ENCODE measurements at regions not wholly inside any gene's neighbourhood (a gene's known extent, or its start where the extent isn't known, plus 50 kb on each side); places are given as distances from the start of the nearest gene placed in this dataset.
A peak's percentile ranks its signal among the peaks of the same experiment; 100 is the strongest.

DNA sequence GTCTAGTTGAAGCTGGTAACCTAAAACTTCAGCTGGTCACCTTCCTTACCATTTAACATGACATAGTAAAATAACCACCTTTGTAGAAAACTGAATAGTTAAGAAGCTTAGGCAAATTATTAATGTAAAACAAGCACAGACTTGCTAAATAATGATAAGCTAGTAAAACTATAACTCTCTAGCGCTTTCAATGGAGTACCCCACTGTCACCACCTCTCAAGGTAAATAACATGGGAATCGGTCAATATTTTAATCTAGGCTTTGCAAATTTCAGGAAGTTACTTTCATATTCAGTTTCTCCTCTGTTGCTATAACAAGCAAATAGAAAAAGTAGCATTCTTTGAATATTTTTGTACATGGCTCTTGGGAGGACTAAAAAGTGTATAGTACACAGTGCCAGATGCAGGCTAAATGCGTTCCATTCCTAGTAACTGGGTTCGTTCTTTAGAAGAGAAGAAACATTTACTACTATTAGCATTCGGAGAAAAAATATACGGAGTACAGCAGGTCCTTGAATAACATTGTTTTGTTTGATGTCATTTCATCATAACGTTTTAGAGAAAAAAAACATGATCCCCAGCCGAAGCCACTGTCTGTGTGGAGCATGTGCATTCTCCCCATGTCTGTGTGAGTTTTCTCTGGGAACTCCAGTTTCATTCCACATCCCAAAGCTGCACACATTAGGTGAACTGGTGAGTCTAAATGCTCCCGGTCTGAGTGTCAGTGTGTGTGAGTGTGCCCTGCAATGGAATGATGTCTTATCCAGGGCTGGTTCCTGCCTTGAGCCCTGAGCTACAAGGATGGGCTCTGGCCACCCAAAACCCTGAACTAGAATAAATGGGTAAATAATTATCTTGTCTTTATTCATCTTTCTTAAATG, 52.5 kb downstream of the EPRS1 start:
- no peak for DNase-seq

DNA sequence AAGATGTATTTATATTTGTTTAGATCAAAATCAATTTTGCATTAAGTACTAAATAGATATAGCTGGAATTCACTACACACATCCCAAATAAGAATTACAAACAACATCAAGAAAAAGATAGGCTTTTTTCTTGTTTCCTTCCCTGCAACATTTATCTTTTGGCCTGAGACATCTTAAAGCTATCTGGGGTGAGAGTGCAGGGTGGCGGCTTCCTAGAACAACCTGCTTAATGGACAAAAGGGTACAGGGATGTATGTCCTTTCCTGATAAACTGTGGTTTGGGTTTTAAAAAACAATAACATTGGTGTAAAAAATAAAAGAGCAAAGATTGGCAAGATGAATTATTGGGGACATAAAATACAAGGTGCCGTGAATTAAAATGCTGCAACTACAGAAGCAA, 54.4 kb downstream of the EPRS1 start:
- no peak for DNase-seq

DNA sequence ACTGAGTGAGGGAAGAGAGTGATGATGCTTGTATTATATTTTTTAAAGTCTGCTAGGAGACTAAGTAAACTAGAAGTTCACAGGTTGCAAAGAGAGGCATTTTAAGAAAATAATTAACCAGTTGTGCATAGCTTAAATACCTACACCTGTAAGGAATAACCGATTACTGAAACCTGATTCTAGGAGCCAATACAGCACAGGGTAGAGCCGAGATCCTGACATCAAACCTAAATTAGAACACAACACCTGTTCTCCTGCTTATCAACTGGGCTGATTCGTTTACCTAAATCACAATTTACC, 54.8 kb downstream of the EPRS1 start:
- no peak for DNase-seq

GRCh38 chr1:219990782-219991510, 55.4 kb downstream of the EPRS1 start:
- DNase-seq, result peak; percentile 22

DNA sequence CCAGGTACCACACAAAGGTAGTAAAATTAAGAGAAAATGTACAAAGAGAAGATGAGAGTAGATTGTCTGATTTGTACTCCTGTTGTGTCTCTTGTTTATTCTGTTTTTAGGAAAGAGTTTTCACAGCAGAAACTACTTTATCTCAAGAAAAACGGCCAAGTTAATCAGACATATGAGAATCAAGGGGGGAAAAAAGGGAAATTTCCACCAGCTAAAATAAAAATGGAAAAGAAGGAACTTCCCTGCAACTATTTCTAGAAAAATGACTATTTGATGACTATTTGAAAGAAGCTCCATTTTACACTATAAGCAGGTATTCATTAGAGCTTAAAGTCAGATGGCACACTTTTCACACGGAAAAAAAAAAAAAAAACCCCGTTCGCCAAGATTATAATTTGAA, 56.5 kb downstream of the EPRS1 start:
- DNase-seq, result no peak

DNA sequence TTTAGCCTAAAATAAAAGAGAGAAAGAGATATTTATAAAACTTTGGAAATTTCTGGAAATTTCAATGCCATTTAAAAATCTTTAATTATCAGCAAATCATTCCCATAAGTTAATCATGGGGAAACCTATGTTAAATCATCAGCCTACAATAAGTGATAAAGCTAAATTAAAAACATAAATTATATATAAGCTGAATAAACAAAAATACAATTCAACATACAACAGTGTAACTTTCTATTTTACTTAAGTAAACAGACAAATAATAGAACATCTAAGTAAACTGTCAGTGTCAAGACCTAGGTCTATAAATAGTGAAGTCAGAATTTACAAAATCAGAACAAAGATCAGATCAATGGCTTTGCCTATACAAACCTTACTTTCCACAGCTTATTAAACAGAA, 57.5 kb downstream of the EPRS1 start:
- no peak for DNase-seq

GRCh38 chr1:219988387-219988786, 57.9 kb downstream of the EPRS1 start:
- no peak for DNase-seq

DNA sequence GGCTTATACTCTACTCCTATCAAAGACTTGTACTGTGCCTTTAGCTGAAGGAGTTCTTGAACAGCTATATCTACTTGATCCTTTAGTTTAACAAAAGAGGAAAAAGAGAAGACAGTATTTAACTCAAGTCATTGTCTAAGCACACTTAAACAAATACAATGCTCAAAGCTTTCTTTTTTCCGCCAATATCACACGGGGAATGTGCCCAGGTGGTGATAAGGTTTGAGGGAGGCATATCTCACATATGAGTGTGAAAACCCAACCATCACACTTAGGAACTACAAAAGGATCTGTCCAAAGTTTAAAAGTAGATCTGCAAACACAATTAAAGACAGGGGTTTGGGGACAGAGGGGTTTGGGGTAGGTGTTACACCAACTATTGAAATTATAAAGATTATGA, 59.0 kb upstream of the SLC30A10 start:
- no peak for DNase-seq

GRCh38 chr1:219985169-219985568, 56.8 kb upstream of the SLC30A10 start:
- no peak for DNase-seq
